Stomach (tissue), 4 donors: ENCODE measurements at regions not wholly inside any gene's neighbourhood (a gene's known extent, or its start where the extent isn't known, plus 50 kb on each side); places are given as distances from the start of the nearest gene placed in this dataset.

ENCODE experiments used
- CTCF ChIP-seq, 7 experiments: fragments of 450-650 bp in 4 of 7; fragments of 200-600 bp in 3 of 7; sonication (generic) in 3 of 7; IDR thresholded peaks; one replicate each; pipeline ENCODE4 v1.5.1; 2016 to 2019; ENCODE audit warnings: antibody characterized with exemption in 7 of 7, control low read depth in 2 of 7, mild to moderate bottlenecking in 1 of 7
- EP300 ChIP-seq: sonication (generic); formaldehyde crosslinking; IDR thresholded peaks from one replicate; pipeline ENCODE4 v1.6.1; 2017; ENCODE audit warnings: antibody characterized with exemption
- POLR2A ChIP-seq, 4 donors: fragments of 450-650 bp; IDR thresholded peaks; one replicate each; pipeline ENCODE4 v1.6.1; 2016; ENCODE audit warnings: antibody characterized with exemption in 4 of 4, control low read depth in 2 of 4, mild to moderate bottlenecking in 1 of 4, moderate library complexity in 1 of 4
- POLR2AphosphoS5 ChIP-seq, 3 donors: sonication (generic); formaldehyde crosslinking; IDR thresholded peaks; one replicate each; pipeline ENCODE4 v1.6.1; 2016; ENCODE audit warnings: antibody characterized with exemption in 3 of 3

GRCh38 chr1:112783059-112783458 is 67.9 kb upstream of the PPM1J start:
- no peak for TF ChIP-seq POLR2A (IDR thresholded peaks at IDR 0.05)
- TF ChIP-seq CTCF (IDR thresholded peaks at IDR 0.05) = no peak
- TF ChIP-seq EP300 = no peak
- TF ChIP-seq POLR2AphosphoS5 (IDR thresholded peaks at IDR 0.05) = no peak
